Fibroblast of skin of right biceps (primary cell): ENCODE measurements at regions not wholly inside any gene's neighbourhood (a gene's known extent, or its start where the extent isn't known, plus 50 kb on each side); places are given as distances from the start of the nearest gene placed in this dataset.

ENCODE experiments used
- DNase-seq: peaks from one replicate; pipeline ENCODE4 v3.0.0-alpha.2; 2013

GRCh38 chr12:89895591-89895990 lies 187.0 kb upstream of the ATP2B1 start:
- no peak for DNase-seq

- DNase-seq: no peak
These were observed 186.5 kb upstream of the ATP2B1 start for GRCh38 chr12:89895101-89895500.

GRCh38 chr12:89893972-89894706 lies 185.5 kb upstream of the ATP2B1 start:
- DNase-seq: peak; percentile 71

- peak; percentile 16 for DNase-seq
These were observed 183.8 kb upstream of the ATP2B1 start for GRCh38 chr12:89892436-89892835.

GRCh38 chr12:89891933-89892332 lies 183.3 kb upstream of the ATP2B1 start:
- no peak for DNase-seq

GRCh38 chr12:89890161-89890560 lies 181.5 kb upstream of the ATP2B1 start:
- no peak for DNase-seq

GRCh38 chr12:89889062-89889461 lies 180.4 kb upstream of the ATP2B1 start:
- DNase-seq: peak; percentile 62

GRCh38 chr12:89884952-89885351 lies 176.3 kb upstream of the ATP2B1 start:
- no peak for DNase-seq

- DNase-seq: peak; percentile 7
These were observed 175.8 kb upstream of the ATP2B1 start for GRCh38 chr12:89884416-89884898.

- DNase-seq: peak; percentile 6
These were observed 175.2 kb upstream of the ATP2B1 start for GRCh38 chr12:89883630-89884389.

GRCh38 chr12:89882792-89883191 lies 174.2 kb upstream of the ATP2B1 start:
- DNase-seq: no peak

GRCh38 chr12:89882050-89882449 lies 173.4 kb upstream of the ATP2B1 start:
- peak; percentile 61 for DNase-seq

- DNase-seq: no peak
These were observed 172.2 kb upstream of the ATP2B1 start for GRCh38 chr12:89880690-89881350.

GRCh38 chr12:89879766-89880165 lies 171.1 kb upstream of the ATP2B1 start:
- no peak for DNase-seq

GRCh38 chr12:89878950-89879349 lies 170.3 kb upstream of the ATP2B1 start:
- no peak for DNase-seq

GRCh38 chr12:89878327-89878726 lies 169.7 kb upstream of the ATP2B1 start:
- no peak for DNase-seq

GRCh38 chr12:89877671-89878070 lies 169.0 kb upstream of the ATP2B1 start:
- no peak for DNase-seq

GRCh38 chr12:89877136-89877535 lies 168.5 kb upstream of the ATP2B1 start:
- DNase-seq: no peak

GRCh38 chr12:89875809-89876208 lies 167.2 kb upstream of the ATP2B1 start:
- no peak for DNase-seq

GRCh38 chr12:89875225-89875624 lies 166.6 kb upstream of the ATP2B1 start:
- no peak for DNase-seq

- DNase-seq: no peak
These were observed 165.5 kb upstream of the ATP2B1 start for GRCh38 chr12:89874146-89874545.

GRCh38 chr12:89873745-89874144 lies 165.1 kb upstream of the ATP2B1 start:
- DNase-seq: peak; percentile 9

GRCh38 chr12:89872922-89873630 lies 164.4 kb upstream of the ATP2B1 start:
- DNase-seq: no peak
